Ovary (tissue), 3 donors: ENCODE measurements at regions not wholly inside any gene's neighbourhood (a gene's known extent, or its start where the extent isn't known, plus 50 kb on each side); places are given as distances from the start of the nearest gene placed in this dataset.

ENCODE experiments used
- POLR2A ChIP-seq: fragments of 450-650 bp; IDR thresholded peaks from one replicate; pipeline ENCODE4 v1.6.1; 2017; ENCODE audit warnings: antibody characterized with exemption, mild to moderate bottlenecking, moderate library complexity
- TF ChIP-seq, protein P1 (sequence below), 3 donors: fragments of 450-650 bp in 2 of 3; fragments of 200-600 bp in 1 of 3; IDR thresholded peaks; one replicate each; pipeline versions ENCODE4 v1.5.1 to v1.8.0; 2016 to 2022; ENCODE audit warnings: antibody characterized with exemption in 3 of 3, mild to moderate bottlenecking in 1 of 3
- donor health status: DM: no; HTN: no; CAD: no.

DNA sequence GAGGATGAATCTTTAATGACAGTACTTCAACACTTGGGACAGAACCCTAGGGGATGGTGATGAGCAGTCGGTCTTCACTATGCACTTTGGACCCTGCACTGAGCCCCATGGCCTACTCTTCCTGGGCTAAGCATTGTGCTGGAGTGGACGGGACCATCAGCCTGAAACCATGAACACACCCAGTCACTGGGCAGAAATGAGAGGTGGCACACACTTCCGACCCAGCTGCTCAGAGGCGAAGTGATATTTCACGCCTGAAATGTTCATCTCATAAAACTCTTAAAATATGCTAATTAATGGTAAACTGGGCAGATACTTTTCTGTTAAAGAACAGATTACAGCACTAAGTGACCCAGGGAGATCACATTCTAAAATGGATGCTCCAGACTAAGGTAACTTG, 150.3 kb upstream of the NDUFV2 start:
- TF ChIP-seq, protein P1, sequence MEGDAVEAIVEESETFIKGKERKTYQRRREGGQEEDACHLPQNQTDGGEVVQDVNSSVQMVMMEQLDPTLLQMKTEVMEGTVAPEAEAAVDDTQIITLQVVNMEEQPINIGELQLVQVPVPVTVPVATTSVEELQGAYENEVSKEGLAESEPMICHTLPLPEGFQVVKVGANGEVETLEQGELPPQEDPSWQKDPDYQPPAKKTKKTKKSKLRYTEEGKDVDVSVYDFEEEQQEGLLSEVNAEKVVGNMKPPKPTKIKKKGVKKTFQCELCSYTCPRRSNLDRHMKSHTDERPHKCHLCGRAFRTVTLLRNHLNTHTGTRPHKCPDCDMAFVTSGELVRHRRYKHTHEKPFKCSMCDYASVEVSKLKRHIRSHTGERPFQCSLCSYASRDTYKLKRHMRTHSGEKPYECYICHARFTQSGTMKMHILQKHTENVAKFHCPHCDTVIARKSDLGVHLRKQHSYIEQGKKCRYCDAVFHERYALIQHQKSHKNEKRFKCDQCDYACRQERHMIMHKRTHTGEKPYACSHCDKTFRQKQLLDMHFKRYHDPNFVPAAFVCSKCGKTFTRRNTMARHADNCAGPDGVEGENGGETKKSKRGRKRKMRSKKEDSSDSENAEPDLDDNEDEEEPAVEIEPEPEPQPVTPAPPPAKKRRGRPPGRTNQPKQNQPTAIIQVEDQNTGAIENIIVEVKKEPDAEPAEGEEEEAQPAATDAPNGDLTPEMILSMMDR (IDR thresholded peaks at IDR 0.05) = no peak
- no peak for TF ChIP-seq POLR2A
